ENCODE measurements at regions not wholly inside any gene's neighbourhood (a gene's known extent, or its start where the extent isn't known, plus 50 kb on each side); places are given as distances from the start of the nearest gene placed in this dataset.
"Not testable (repeated sequence)": the region's sequence is repeated elsewhere in the genome, so short reads cannot be mapped to it uniquely, and the experiment has no call there.

DNA sequence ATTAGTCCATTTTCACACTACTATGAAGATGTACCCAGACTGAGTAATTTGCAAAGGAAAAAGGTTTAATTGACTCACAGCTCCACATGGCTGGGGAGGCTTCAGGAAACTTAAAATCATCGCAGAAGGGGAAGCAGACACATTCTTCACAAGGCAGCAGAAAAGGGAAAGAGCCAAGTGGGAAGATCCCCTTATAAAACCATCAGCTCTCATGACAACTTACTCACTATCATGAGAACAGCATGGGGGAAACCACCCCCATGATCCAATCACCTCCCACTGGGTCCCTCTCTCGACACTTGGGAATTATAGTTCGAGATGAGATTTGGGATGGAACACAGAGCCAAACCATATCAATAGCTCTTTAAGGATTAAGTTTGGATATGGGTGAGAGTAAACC, 246.1 kb upstream of the CYRIA start:
- DNase-seq: no peak
- intact Hi-C loops (cut with DNase I): no loop called here
- Histone ChIP-seq H3K36me3 (no peaks in the 10 kb centered on the region), H3K9me3 (no peaks in the 10 kb centered on the region), H3K4me1 (no peaks in the 10 kb centered on the region), H3K27ac (no peak overlapping the region), H3K4me3 (no peak overlapping the region), H3K27me3 (no peaks in the 10 kb centered on the region)
- TF ChIP-seq EP300 (IDR thresholded peaks at IDR 0.05) (no peak), POLR2AphosphoS5 (IDR thresholded peaks at IDR 0.05) (no peak), POLR2A (IDR thresholded peaks at IDR 0.05) (no peak)
- TF ChIP-seq, protein P1, sequence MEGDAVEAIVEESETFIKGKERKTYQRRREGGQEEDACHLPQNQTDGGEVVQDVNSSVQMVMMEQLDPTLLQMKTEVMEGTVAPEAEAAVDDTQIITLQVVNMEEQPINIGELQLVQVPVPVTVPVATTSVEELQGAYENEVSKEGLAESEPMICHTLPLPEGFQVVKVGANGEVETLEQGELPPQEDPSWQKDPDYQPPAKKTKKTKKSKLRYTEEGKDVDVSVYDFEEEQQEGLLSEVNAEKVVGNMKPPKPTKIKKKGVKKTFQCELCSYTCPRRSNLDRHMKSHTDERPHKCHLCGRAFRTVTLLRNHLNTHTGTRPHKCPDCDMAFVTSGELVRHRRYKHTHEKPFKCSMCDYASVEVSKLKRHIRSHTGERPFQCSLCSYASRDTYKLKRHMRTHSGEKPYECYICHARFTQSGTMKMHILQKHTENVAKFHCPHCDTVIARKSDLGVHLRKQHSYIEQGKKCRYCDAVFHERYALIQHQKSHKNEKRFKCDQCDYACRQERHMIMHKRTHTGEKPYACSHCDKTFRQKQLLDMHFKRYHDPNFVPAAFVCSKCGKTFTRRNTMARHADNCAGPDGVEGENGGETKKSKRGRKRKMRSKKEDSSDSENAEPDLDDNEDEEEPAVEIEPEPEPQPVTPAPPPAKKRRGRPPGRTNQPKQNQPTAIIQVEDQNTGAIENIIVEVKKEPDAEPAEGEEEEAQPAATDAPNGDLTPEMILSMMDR (IDR thresholded peaks at IDR 0.05): no peak
- 77 to 79% methylated on average over 3 of the region's 3 CpGs for WGBS, 2 donors

GRCh38 chr2:16908656-16909055, 243.0 kb upstream of the CYRIA start:
- no peak for TF ChIP-seq POLR2A (IDR thresholded peaks at IDR 0.05)
- TF ChIP-seq POLR2AphosphoS5 (IDR thresholded peaks at IDR 0.05): no peak
- no peak for TF ChIP-seq EP300 (IDR thresholded peaks at IDR 0.05)
- TF ChIP-seq, protein P1 (IDR thresholded peaks at IDR 0.05): no peak

DNA sequence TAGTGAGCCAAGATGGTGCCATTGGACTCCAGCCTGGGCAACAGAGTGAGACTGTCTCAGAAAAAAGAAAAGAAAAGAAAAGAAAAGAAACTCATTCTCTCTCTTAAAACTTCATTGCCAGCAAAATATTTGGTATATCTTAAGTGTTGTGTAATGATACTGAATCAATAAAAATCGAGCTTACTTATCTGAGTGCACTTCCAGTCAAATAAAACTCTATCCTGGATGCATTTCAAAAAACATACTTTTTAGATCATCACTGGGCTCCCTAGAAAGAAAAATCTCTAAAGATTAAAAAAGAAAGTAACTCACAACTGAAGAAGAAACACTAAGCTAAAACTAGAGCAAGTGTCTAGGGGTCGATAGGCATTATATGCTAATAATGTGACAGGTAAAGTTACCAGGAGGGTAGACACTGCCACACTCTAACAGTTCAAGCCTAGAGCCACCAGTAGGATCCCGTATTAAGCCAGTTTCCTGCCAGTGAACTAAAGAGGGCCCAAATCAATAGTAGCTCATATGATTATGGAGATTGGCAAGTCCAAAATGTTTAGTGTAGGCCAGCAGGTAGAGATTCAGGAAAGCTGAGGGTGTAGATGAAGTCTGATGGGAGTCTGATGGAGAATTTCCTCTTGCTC, 242.1 kb upstream of the CYRIA start:
- Histone ChIP-seq H3K27ac (no peak overlapping the region), H3K36me3 (no peaks in the 10 kb centered on the region), H3K27me3 (no peaks in the 10 kb centered on the region), H3K4me1 (no peaks in the 10 kb centered on the region), H3K4me3 (no peak overlapping the region), H3K9me3 (no peaks in the 10 kb centered on the region)
- intact Hi-C loops (cut with DNase I): no loop called here
- TF ChIP-seq POLR2AphosphoS5 (IDR thresholded peaks at IDR 0.05): no peak
- TF ChIP-seq POLR2A (IDR thresholded peaks at IDR 0.05): no peak
- TF ChIP-seq, protein P1 (IDR thresholded peaks at IDR 0.05): no peak
- no peak for TF ChIP-seq EP300 (IDR thresholded peaks at IDR 0.05)
- DNase-seq: no peak
- WGBS, 2 donors: 65 to 77% methylated on average over 3 of the region's 3 CpGs

More at GRCh38 chr2:16908656-16909055, 243.0 kb upstream of the CYRIA start:
- intact Hi-C loops (cut with DNase I): no loop called here
- Histone ChIP-seq H3K27ac (no peak overlapping the region), H3K4me1 (no peaks in the 10 kb centered on the region), H3K27me3 (no peaks in the 10 kb centered on the region), H3K9me3 (no peaks in the 10 kb centered on the region), H3K36me3 (no peaks in the 10 kb centered on the region), H3K4me3 (no peak overlapping the region)
- 87 to 94% methylated on average over 1 of the region's 1 CpG for WGBS, 2 donors
- no peak for DNase-seq

DNA sequence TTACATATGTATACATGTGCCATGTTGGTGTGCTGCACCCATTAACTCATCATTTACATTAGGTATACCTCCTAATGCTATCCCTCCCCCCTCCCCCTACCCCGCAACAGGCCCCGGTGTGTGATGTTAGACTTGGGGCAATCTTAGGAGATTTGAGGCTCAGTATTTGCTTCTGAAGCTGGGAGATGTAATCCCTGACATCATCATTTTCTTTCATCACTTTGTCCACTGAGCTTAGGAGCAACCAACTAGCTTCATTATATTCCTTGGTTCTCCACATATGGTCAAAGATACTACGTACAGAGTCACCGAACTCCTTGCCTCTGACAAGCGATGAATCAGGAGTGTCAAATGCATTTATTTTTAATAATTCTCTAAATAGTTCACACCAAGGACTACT, 239.7 kb upstream of the CYRIA start:
- H3K27ac ChIP-seq; DNase-seq; H3K9me3 ChIP-seq; H3K4me1 ChIP-seq; H3K4me3 ChIP-seq; intact Hi-C loops (cut with DNase I); H3K27me3 ChIP-seq; H3K36me3 ChIP-seq: not testable (repeated sequence)
- WGBS, 2 donors: 87 to 98% methylated on average over 5 of the region's 5 CpGs

GRCh38 chr2:16900405-16901025, 234.9 kb upstream of the CYRIA start:
- intact Hi-C loops (cut with DNase I): no loop called here
- Histone ChIP-seq H3K27ac (no peak overlapping the region), H3K4me3 (no peak overlapping the region), H3K36me3 (no peaks in the 10 kb centered on the region), H3K27me3 (no peaks in the 10 kb centered on the region), H3K9me3 (no peaks in the 10 kb centered on the region), H3K4me1 (no peaks in the 10 kb centered on the region)
- 48 to 71% methylated on average over 6 of the region's 6 CpGs for WGBS, 2 donors
- TF ChIP-seq, protein P1 (IDR thresholded peaks at IDR 0.05): no peak
- TF ChIP-seq POLR2AphosphoS5 (IDR thresholded peaks at IDR 0.05): no peak
- no peak for TF ChIP-seq POLR2A (IDR thresholded peaks at IDR 0.05)
- TF ChIP-seq EP300 (IDR thresholded peaks at IDR 0.05): no peak
- no peak for DNase-seq

Data from sigmoid colon (tissue), 6 donors.